Prostate gland (tissue), 2 donors: ENCODE measurements at regions not wholly inside any gene's neighbourhood (a gene's known extent, or its start where the extent isn't known, plus 50 kb on each side); places are given as distances from the start of the nearest gene placed in this dataset.
"Not testable (repeated sequence)": the region's sequence is repeated elsewhere in the genome, so short reads cannot be mapped to it uniquely, and the experiment has no call there.

Experiments used
- DNase-seq: peaks from one replicate; pipeline ENCODE4 v3.0.0-alpha.2; 2019; ENCODE audit warnings: low spot score
- H3K27ac ChIP-seq, 2 donors: fragments of 200-600 bp; sonication (generic); 2 replicates each; pipeline ENCODE4 v1.5.1; 2017 to 2019
- H3K27me3 ChIP-seq: fragments of 200-600 bp; sonication (generic); replicated peaks from 2 replicates; pipeline ENCODE4 v1.5.1; 2019; ENCODE audit not compliant: insufficient read depth
- H3K36me3 ChIP-seq, 2 donors: fragments of 200-600 bp; sonication (generic); 1 replicate in 1 of 2; 2 replicates in 1 of 2; pipeline versions ENCODE4 v1.5.1 to v1.8.1; 2017 to 2019
- H3K4me1 ChIP-seq: fragments of 200-600 bp; sonication (generic); replicated peaks from 2 replicates; pipeline ENCODE4 v1.5.1; 2019
- H3K4me3 ChIP-seq, 2 donors: fragments of 200-600 bp; sonication (generic); 2 replicates each; pipeline ENCODE4 v1.5.1; 2017 to 2019
- H3K9me3 ChIP-seq: fragments of 200-600 bp; sonication (generic); 2 replicates; pipeline ENCODE4 v1.5.1; 2017
- CTCF ChIP-seq, 4 experiments: fragments of 200-600 bp in 2 of 4; fragments of 450-650 bp in 2 of 4; sonication (generic) in 2 of 4; IDR thresholded peaks; 1 replicate in 3 of 4; 2 replicates in 1 of 4; pipeline ENCODE4 v1.5.1; 2016 to 2019; ENCODE audit warnings: antibody characterized with exemption in 4 of 4, mild to moderate bottlenecking in 2 of 4, moderate library complexity in 2 of 4
- POLR2A ChIP-seq: fragments of 450-650 bp; IDR thresholded peaks from one replicate; pipeline ENCODE4 v1.6.1; 2016; ENCODE audit warnings: antibody characterized with exemption, mild to moderate bottlenecking
- POLR2AphosphoS5 ChIP-seq: sonication (generic); formaldehyde crosslinking; IDR thresholded peaks from one replicate; pipeline ENCODE4 v1.6.1; 2017; ENCODE audit warnings: antibody characterized with exemption
- WGBS: methylation state at CpG from one replicate; pipeline ENCODE4 v1.1.5; 2018; 5-methylcytosine and 5-hydroxymethylcytosine counted together
- intact Hi-C: fragments of 100-400 bp; cut with DNase I; formaldehyde crosslinking; loops from one replicate; pipeline ENCODE4 v1.14.2; 2022

- H3K36me3 ChIP-seq = no peaks in the 10 kb centered on the region
- DNase-seq = no peak
- H3K27ac ChIP-seq = no peak overlapping the region
- H3K27me3 ChIP-seq = no peaks in the 10 kb centered on the region
- WGBS = 94% methylated on average over 2 of the region's 2 CpGs
- no peak overlapping the region for H3K4me3 ChIP-seq
- H3K9me3 ChIP-seq = no peaks in the 10 kb centered on the region
- intact Hi-C loops = no loop called here
- TF ChIP-seq POLR2A = no peak
- no peak for TF ChIP-seq POLR2AphosphoS5
- no peak for TF ChIP-seq CTCF (IDR thresholded peaks at IDR 0.05)
- H3K4me1 ChIP-seq = no peaks in the 10 kb centered on the region
Observed at GRCh38 chr14:41532255-41532654, 74.4 kb upstream of the LRFN5 start.

GRCh38 chr14:41521891-41522290 is 84.8 kb upstream of the LRFN5 start:
- no peak for TF ChIP-seq POLR2AphosphoS5
- no peak for TF ChIP-seq CTCF (IDR thresholded peaks at IDR 0.05)
- no peak for TF ChIP-seq POLR2A
- H3K27ac ChIP-seq = no peak overlapping the region
- H3K4me3 ChIP-seq = no peak overlapping the region
- 28% methylated on average over 1 of the region's 1 CpG for WGBS
- H3K4me1 ChIP-seq = no peaks in the 10 kb centered on the region
- no peaks in the 10 kb centered on the region for H3K36me3 ChIP-seq
- intact Hi-C loops = no loop called here
- no peak for DNase-seq
- no peaks in the 10 kb centered on the region for H3K9me3 ChIP-seq
- H3K27me3 ChIP-seq = no peaks in the 10 kb centered on the region

GRCh38 chr14:41518030-41518429 is 88.6 kb upstream of the LRFN5 start:
- H3K9me3 ChIP-seq, H3K27me3 ChIP-seq, H3K36me3 ChIP-seq, H3K27ac ChIP-seq, H3K4me3 ChIP-seq, DNase-seq, intact Hi-C loops, H3K4me1 ChIP-seq: not testable (repeated sequence)
- WGBS = 95% methylated on average over 11 of the region's 11 CpGs

- no peak overlapping the region for H3K4me3 ChIP-seq
- TF ChIP-seq CTCF (IDR thresholded peaks at IDR 0.05) (no peak), POLR2A (no peak), POLR2AphosphoS5 (no peak)
- no peaks in the 10 kb centered on the region for H3K4me1 ChIP-seq
- intact Hi-C loops = no loop called here
- 81% methylated on average over 2 of the region's 2 CpGs for WGBS
- H3K36me3 ChIP-seq = no peaks in the 10 kb centered on the region
- H3K9me3 ChIP-seq = no peaks in the 10 kb centered on the region
- DNase-seq = no peak
- H3K27ac ChIP-seq = no peak overlapping the region
- H3K27me3 ChIP-seq = no peaks in the 10 kb centered on the region
Observed at GRCh38 chr14:41506552-41506951, 100.1 kb upstream of the LRFN5 start.

GRCh38 chr14:41505491-41505890 is 101.2 kb upstream of the LRFN5 start:
- Histone ChIP-seq H3K4me3 (no peak overlapping the region), H3K36me3 (no peaks in the 10 kb centered on the region), H3K27me3 (no peaks in the 10 kb centered on the region), H3K4me1 (no peaks in the 10 kb centered on the region), H3K9me3 (no peaks in the 10 kb centered on the region), H3K27ac (no peak overlapping the region)
- no peak for DNase-seq
- WGBS = 63% methylated on average over 2 of the region's 2 CpGs
- intact Hi-C loops = no loop called here
- no peak for TF ChIP-seq POLR2A
- no peak for TF ChIP-seq POLR2AphosphoS5
- TF ChIP-seq CTCF (IDR thresholded peaks at IDR 0.05) = no peak
